Kidney (tissue), 13 donors: ENCODE measurements at regions not wholly inside any gene's neighbourhood (a gene's known extent, or its start where the extent isn't known, plus 50 kb on each side); places are given as distances from the start of the nearest gene placed in this dataset.

Experiments used
- DNase-seq, 5 donors: peaks; one replicate each; pipeline ENCODE4 v3.0.0-alpha.2; 2013 to 2020
- FAIRE-seq: peaks from 2 replicates; lab custom pipeline; 2012; peaks lifted over from hg19 to GRCh38; lab: Jason Lieb, UNC
- H3K27ac ChIP-seq, 2 donors: one replicate each; pipeline ENCODE4 v1.7.0; 2013; ENCODE audit warnings: low read depth in 2 of 2, low read length in 2 of 2, inconsistent platforms in 1 of 2
- H3K27me3 ChIP-seq: one replicate; pipeline ENCODE4 v1.7.1; 2013; ENCODE audit warnings: low read length, inconsistent platforms; ENCODE audit not compliant: control insufficient read depth, insufficient read depth
- H3K36me3 ChIP-seq, 3 donors: one replicate each; pipeline versions ENCODE4 v1.7.0 to v1.7.1; 2013; ENCODE audit warnings: low read length in 3 of 3, control low read depth in 1 of 3, inconsistent platforms in 1 of 3; ENCODE audit not compliant: insufficient read depth in 3 of 3, control insufficient read depth in 2 of 3
- H3K4me1 ChIP-seq, 3 donors: one replicate each; pipeline versions ENCODE4 v1.7.0 to v1.7.1; 2013; ENCODE audit warnings: low read length in 3 of 3, inconsistent platforms in 1 of 3, low read depth in 1 of 3; ENCODE audit not compliant: control insufficient read depth in 2 of 3, insufficient read depth in 2 of 3
- H3K4me3 ChIP-seq, 3 donors: one replicate each; pipeline versions ENCODE4 v1.7.0 to v1.8.1; 2013; ENCODE audit warnings: low read length in 3 of 3, control low read depth in 1 of 3, inconsistent platforms in 1 of 3
- H3K9ac ChIP-seq, 3 donors: one replicate each; pipeline versions ENCODE4 v1.7.0 to v1.7.1; 2013; ENCODE audit warnings: low read length in 3 of 3, control low read depth in 1 of 3, inconsistent platforms in 1 of 3
- H3K9me3 ChIP-seq, 3 donors: one replicate each; pipeline versions ENCODE4 v1.7.0 to v1.7.1; 2013; ENCODE audit warnings: low read length in 3 of 3, control low read depth in 1 of 3, inconsistent platforms in 1 of 3; ENCODE audit not compliant: control insufficient read depth in 2 of 3, insufficient read depth in 1 of 3
- CTCF ChIP-seq: IDR thresholded peaks from 3 replicates; pipeline ENCODE4 v1.5.1; 2012; ENCODE audit warnings: mild to moderate bottlenecking, moderate library complexity, borderline replicate concordance; ENCODE audit not compliant: insufficient read depth; ENCODE audit errors: extremely low read depth
- intact Hi-C: fragments of 100-400 bp; cut with DNase I; formaldehyde crosslinking; loops from one replicate; pipeline ENCODE4 v1.11.1; 2022
- donor health status: control.
- donor health status: control.
- donor health status: control.
- donor health status: control.
- donor health status: control.
- donor health status: DM: yes; HTN: yes; CAD: no.
- donor health status: Normal renal cell carcinoma (clear cell type).

DNA sequence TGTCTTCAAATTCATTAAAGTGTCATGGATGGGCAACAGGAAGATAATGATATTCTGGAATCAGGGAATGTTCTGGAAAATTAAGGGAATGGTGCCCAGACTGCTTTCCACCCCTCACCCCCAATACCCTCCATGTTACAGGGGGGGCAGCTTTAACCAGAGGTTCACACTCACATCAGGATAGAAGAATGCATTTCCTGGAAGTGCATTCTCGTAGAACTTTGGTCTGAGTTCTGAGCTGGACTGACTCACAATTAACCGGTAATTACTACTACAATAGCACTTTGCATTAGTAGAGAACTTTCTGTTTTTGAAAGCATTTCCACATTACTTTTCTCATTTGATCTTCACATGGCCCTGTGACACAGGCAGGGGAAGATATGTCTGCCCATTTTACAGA is 52.5 kb upstream of the SHISA3 start:
- FAIRE-seq (no peak), DNase-seq (no peak)
- Histone ChIP-seq H3K4me1 (peaks cover 0 to 2% (median 0%) of the 10 kb centered on the region in 3 donors), H3K36me3 (no peaks in the 10 kb centered on the region), H3K9me3 (no peaks in the 10 kb centered on the region), H3K4me3 (no peak overlapping the region), H3K27me3 (no peaks in the 10 kb centered on the region), H3K9ac (no peak overlapping the region), H3K27ac (no peak overlapping the region)
- intact Hi-C loops: no loop called here
- no peak for TF ChIP-seq CTCF

GRCh38 chr4:42345962-42346544 is 51.2 kb upstream of the SHISA3 start:
- peak in 1 of 5 donors; percentile 64 for DNase-seq
- Histone ChIP-seq H3K9me3 (no peaks in the 10 kb centered on the region), H3K27ac (no peak overlapping the region), H3K27me3 (no peaks in the 10 kb centered on the region), H3K36me3 (no peaks in the 10 kb centered on the region), H3K4me1 (peaks cover 0 to 2% (median 0%) of the 10 kb centered on the region in 3 donors), H3K4me3 (no peak overlapping the region), H3K9ac (no peak overlapping the region)
- no peak for FAIRE-seq
- no peak for TF ChIP-seq CTCF
- intact Hi-C loops: no loop called here

DNA sequence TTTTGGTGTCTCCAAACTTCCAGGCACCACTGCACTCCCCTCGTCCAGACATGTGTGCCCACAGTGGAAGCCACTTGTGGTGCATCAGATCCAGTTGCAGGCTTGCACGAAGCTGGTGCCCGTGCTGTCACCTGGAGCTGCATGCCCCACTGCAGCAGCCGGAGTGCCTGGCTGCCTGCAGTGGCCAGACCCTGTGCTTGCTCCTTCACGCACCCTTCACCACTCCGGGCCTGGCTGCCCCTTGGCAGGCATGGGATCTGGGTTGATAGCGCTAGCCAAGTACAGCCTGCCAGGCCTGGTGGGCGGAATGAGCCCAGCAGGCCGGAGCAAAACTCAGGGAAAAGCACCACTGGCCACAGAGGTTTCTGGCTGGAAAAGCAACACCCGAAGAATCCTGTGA is 50.2 kb upstream of the SHISA3 start:
- intact Hi-C loops: no loop called here
- no peak for TF ChIP-seq CTCF
- Histone ChIP-seq H3K4me1 (peaks cover 0 to 2% (median 0%) of the 10 kb centered on the region in 3 donors), H3K27ac (no peak overlapping the region), H3K36me3 (no peaks in the 10 kb centered on the region), H3K4me3 (no peak overlapping the region), H3K27me3 (no peaks in the 10 kb centered on the region), H3K9ac (no peak overlapping the region), H3K9me3 (no peaks in the 10 kb centered on the region)
- DNase-seq (no peak), FAIRE-seq (no peak)
